Stomach (tissue), 8 donors: ENCODE measurements at regions not wholly inside any gene's neighbourhood (a gene's known extent, or its start where the extent isn't known, plus 50 kb on each side); places are given as distances from the start of the nearest gene placed in this dataset.

Experiments used
- DNase-seq, 2 donors: peaks; one replicate each; pipeline versions ENCODE4 v3.0.0 to v3.0.0-alpha.2; 2013 to 2019
- H3K27ac ChIP-seq, 5 donors: fragments of 200-600 bp in 4 of 5; sonication (generic) in 4 of 5; one replicate each; pipeline ENCODE4 v1.5.1; 2013 to 2019; ENCODE audit warnings: mild to moderate bottlenecking in 1 of 5, moderate library complexity in 1 of 5
- H3K27me3 ChIP-seq, 3 donors: fragments of 200-600 bp; sonication (generic); one replicate each; pipeline ENCODE4 v1.5.1; 2017 to 2019; ENCODE audit warnings: mixed run types in 1 of 3
- H3K36me3 ChIP-seq, 4 donors: fragments of 200-600 bp; sonication (generic); 1 replicate in 3 of 4; 2 replicates in 1 of 4; pipeline ENCODE4 v1.5.1; 2016 to 2019
- H3K4me1 ChIP-seq, 4 donors: fragments of 200-600 bp; sonication (generic); one replicate each; pipeline ENCODE4 v1.5.1; 2016 to 2019
- H3K4me3 ChIP-seq, 4 donors: fragments of 200-600 bp; sonication (generic) in 3 of 4; one replicate each; pipeline ENCODE4 v1.5.1; 2016 to 2019; ENCODE audit warnings: mild to moderate bottlenecking in 1 of 4
- H3K9me3 ChIP-seq, 4 donors: fragments of 200-600 bp; sonication (generic); one replicate each; pipeline ENCODE4 v1.5.1; 2016 to 2019
- CTCF ChIP-seq, 7 experiments: fragments of 450-650 bp in 4 of 7; fragments of 200-600 bp in 3 of 7; sonication (generic) in 3 of 7; IDR thresholded peaks; one replicate each; pipeline ENCODE4 v1.5.1; 2016 to 2019; ENCODE audit warnings: antibody characterized with exemption in 7 of 7, control low read depth in 2 of 7, mild to moderate bottlenecking in 1 of 7
- EP300 ChIP-seq: sonication (generic); formaldehyde crosslinking; IDR thresholded peaks from one replicate; pipeline ENCODE4 v1.6.1; 2017; ENCODE audit warnings: antibody characterized with exemption
- POLR2A ChIP-seq, 4 donors: fragments of 450-650 bp; IDR thresholded peaks; one replicate each; pipeline ENCODE4 v1.6.1; 2016; ENCODE audit warnings: antibody characterized with exemption in 4 of 4, control low read depth in 2 of 4, mild to moderate bottlenecking in 1 of 4, moderate library complexity in 1 of 4
- POLR2AphosphoS5 ChIP-seq, 3 donors: sonication (generic); formaldehyde crosslinking; IDR thresholded peaks; one replicate each; pipeline ENCODE4 v1.6.1; 2016; ENCODE audit warnings: antibody characterized with exemption in 3 of 3
- WGBS, 5 donors: extraction: QIAGEN DNeasy Blood & Tissue Kit in 3 of 5; methylation state at CpG; one replicate each; pipeline versions ENCODE4 v1.1.5 to v1.1.7; 2013 to 2018; 5-methylcytosine and 5-hydroxymethylcytosine counted together
- intact Hi-C: fragments of 100-400 bp; cut with DNase I; formaldehyde crosslinking; loops from one replicate; pipeline ENCODE4 v1.15.1; 2023; ENCODE audit warnings: low total_unique reads
- donor health status: healthy with polysubstance abuse.
- donor health status: Bipolar disorder and iron deficiency.
- donor health status: healthy.

DNA sequence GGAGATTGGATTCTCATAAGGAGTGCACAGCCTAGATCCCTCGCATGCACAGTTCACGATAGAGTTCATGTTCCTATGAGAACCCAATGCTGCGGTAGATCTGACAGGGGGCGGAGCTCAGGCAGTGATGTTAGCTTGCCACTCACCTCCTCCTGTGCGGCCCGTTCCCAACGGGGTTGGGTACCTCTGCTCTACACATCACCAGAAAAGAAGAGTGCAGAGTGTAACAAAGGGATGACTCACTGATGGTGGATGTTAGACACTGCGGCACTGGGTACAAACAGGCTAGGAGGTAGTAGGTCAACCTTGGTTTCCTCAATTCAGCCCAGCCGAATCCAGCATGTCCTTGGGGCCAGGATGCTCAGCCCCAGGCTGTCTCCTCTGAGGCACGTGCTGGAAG is 66.8 kb upstream of the CHST15 start:
- H3K4me1 ChIP-seq = peaks cover 17 to 25% (median 19%) of the 10 kb centered on the region in 4 donors
- TF ChIP-seq CTCF (IDR thresholded peaks at IDR 0.05) = no peak
- no peak for TF ChIP-seq EP300
- no peak for TF ChIP-seq POLR2AphosphoS5 (IDR thresholded peaks at IDR 0.05)
- no peak for TF ChIP-seq POLR2A (IDR thresholded peaks at IDR 0.05)
- no peaks in the 10 kb centered on the region for H3K36me3 ChIP-seq
- intact Hi-C loops = no loop called here
- no peak overlapping the region for H3K4me3 ChIP-seq
- H3K9me3 ChIP-seq = no peaks in the 10 kb centered on the region
- WGBS, 5 donors = 59 to 80% (median 71%) methylated on average over 7 to 10 of the region's 10 CpGs
- DNase-seq = no peak
- no peak overlapping the region for H3K27ac ChIP-seq
- peaks cover 0 to 6% (median 0%) of the 10 kb centered on the region in 3 donors for H3K27me3 ChIP-seq

DNA sequence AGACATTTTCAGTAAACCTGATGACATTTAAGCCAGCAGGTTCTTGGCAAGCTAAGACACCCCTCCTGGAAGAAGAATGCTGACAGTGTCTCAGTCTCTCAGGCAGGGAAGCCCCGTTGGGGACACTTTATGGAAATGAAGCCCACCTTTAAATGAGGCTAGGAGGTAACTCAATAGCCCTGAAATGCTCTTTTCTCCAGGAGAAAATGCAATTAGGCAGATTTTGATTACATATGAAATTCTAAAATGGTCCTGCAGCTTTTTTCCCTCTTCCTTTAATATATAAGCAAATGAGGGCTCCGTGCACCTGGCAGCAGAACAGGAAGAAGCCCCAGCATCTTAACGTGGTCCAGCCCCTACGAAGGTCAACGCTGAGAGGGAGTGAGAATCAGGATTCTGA is 65.8 kb upstream of the CHST15 start:
- H3K4me1 ChIP-seq = peaks cover 17 to 25% (median 19%) of the 10 kb centered on the region in 4 donors
- peaks cover 0 to 6% (median 0%) of the 10 kb centered on the region in 3 donors for H3K27me3 ChIP-seq
- H3K9me3 ChIP-seq = no peaks in the 10 kb centered on the region
- intact Hi-C loops = no loop called here
- 59 to 77% (median 71%) methylated on average over 5 of the region's 5 CpGs for WGBS, 5 donors
- H3K4me3 ChIP-seq = no peak overlapping the region
- H3K36me3 ChIP-seq = no peaks in the 10 kb centered on the region
- no peak for DNase-seq
- TF ChIP-seq POLR2A (IDR thresholded peaks at IDR 0.05) = no peak
- H3K27ac ChIP-seq = no peak overlapping the region

- Histone ChIP-seq H3K36me3 (no peaks in the 10 kb centered on the region), H3K27ac (no peak overlapping the region), H3K4me3 (no peak overlapping the region), H3K27me3 (peaks cover 0 to 6% (median 0%) of the 10 kb centered on the region in 3 donors), H3K4me1 (peaks cover 17 to 28% (median 20%) of the 10 kb centered on the region in 4 donors), H3K9me3 (no peaks in the 10 kb centered on the region)
- DNase-seq = no peak
- intact Hi-C loops = no loop called here
- TF ChIP-seq CTCF (IDR thresholded peaks at IDR 0.05) = no peak
- no peak for TF ChIP-seq EP300
- TF ChIP-seq POLR2AphosphoS5 (IDR thresholded peaks at IDR 0.05) = no peak
- TF ChIP-seq POLR2A (IDR thresholded peaks at IDR 0.05) = no peak
- WGBS, 5 donors = 88 to 96% (median 91%) methylated on average over 8 of the region's 8 CpGs
Measured at GRCh38 chr10:124158592-124158991, 65.2 kb upstream of the CHST15 start.

GRCh38 chr10:124157271-124157681 is 63.9 kb upstream of the CHST15 start:
- H3K36me3 ChIP-seq = no peaks in the 10 kb centered on the region
- 48 to 85% (median 75%) methylated on average over 4 of the region's 4 CpGs for WGBS, 5 donors
- peak; percentile 9 to 34 for DNase-seq
- H3K9me3 ChIP-seq = no peaks in the 10 kb centered on the region
- TF ChIP-seq POLR2A (IDR thresholded peaks at IDR 0.05) (no peak), POLR2AphosphoS5 (IDR thresholded peaks at IDR 0.05) (no peak), EP300 (no peak), CTCF (IDR thresholded peaks at IDR 0.05) (no peak)
- H3K4me3 ChIP-seq = no peak overlapping the region
- peaks cover 0 to 5% (median 0%) of the 10 kb centered on the region in 3 donors for H3K27me3 ChIP-seq
- peak overlapping the region in 1 of 5 donors; percentile 58 for H3K27ac ChIP-seq
- intact Hi-C loops = no loop called here
- H3K4me1 ChIP-seq = peaks cover 29 to 42% (median 32%) of the 10 kb centered on the region in 4 donors

DNA sequence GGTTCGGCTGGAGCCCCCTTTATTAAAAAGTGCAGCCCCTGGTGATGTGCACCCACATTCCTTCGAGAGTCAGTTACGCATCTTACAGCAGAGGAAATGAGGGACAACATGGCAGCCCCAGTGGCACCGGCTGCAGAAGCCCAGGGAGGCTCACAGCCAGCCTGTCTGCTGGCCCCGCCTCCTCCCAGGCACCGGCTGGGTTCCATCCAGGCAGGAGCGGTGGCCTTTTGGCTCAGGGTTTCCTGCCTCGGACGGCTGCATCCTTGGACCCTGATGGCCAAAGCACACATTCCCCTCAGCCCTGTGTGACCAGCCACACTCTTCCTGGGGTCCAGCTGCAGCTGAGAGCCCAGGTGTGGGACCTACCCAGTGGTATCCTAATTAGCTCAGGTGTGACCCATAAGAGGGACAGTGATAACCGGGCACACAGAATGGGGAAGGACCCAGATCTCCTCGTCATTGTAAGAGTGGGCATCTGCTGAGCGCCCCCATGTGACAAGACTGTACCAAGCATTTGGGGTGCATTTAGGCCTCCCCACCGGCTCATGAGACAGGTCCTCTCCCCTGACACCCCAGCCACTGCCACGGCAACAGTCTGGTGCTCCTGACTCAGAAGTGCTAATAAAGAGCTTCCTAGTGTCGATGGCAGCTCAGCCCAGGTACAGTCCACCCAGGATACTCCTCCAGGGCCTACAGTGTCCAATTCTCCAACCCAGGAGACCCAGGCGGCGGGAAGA is 63.3 kb upstream of the CHST15 start:
- peak; percentile 26 to 51 for DNase-seq
- H3K4me1 ChIP-seq = peaks cover 35 to 47% (median 38%) of the 10 kb centered on the region in 4 donors
- intact Hi-C loops = no loop called here
- no peaks in the 10 kb centered on the region for H3K36me3 ChIP-seq
- WGBS, 5 donors = 50 to 72% (median 58%) methylated on average over 10 to 17 of the region's 17 CpGs
- H3K9me3 ChIP-seq = no peaks in the 10 kb centered on the region
- H3K27me3 ChIP-seq = no peaks in the 10 kb centered on the region
- no peak overlapping the region for H3K4me3 ChIP-seq
- H3K27ac ChIP-seq = peak overlapping the region in 4 of 5 donors; percentile 37 to 63 (median 56)
- TF ChIP-seq CTCF (IDR thresholded peaks at IDR 0.05) = no peak
- TF ChIP-seq EP300 = no peak
